H9 (cell line): ENCODE measurements at regions not wholly inside any gene's neighbourhood (a gene's known extent, or its start where the extent isn't known, plus 50 kb on each side); places are given as distances from the start of the nearest gene placed in this dataset.

ENCODE experiments used
- DNase-seq: peaks from one replicate; pipeline ENCODE4 v3.0.0-alpha.2; 2017
- H2AFZ ChIP-seq: one replicate; pipeline ENCODE4 v1.6.1; 2013; ENCODE audit warnings: mild to moderate bottlenecking, low read length, control low read depth, moderate library complexity
- H2AK5ac ChIP-seq: 2 replicates; pipeline ENCODE4 v1.6.1; 2013; ENCODE audit warnings: low read length, control low read depth, mixed read lengths; ENCODE audit not compliant: insufficient read length
- H2BK120ac ChIP-seq: one replicate; pipeline ENCODE4 v1.6.1; 2013; ENCODE audit warnings: low read depth, mild to moderate bottlenecking, low read length, control low read depth, inconsistent platforms; ENCODE audit not compliant: poor library complexity, severe bottlenecking
- H2BK12ac ChIP-seq: 2 replicates; pipeline ENCODE4 v1.6.1; 2013; ENCODE audit warnings: low read length, control low read depth, mixed read lengths, low read depth; ENCODE audit not compliant: insufficient read length
- H2BK15ac ChIP-seq: 2 replicates; pipeline ENCODE4 v1.6.1; 2013; ENCODE audit warnings: low read depth, low read length, control low read depth
- H2BK20ac ChIP-seq: one replicate; pipeline ENCODE4 v1.6.1; 2013; ENCODE audit warnings: low read depth, mild to moderate bottlenecking, low read length, control low read depth, inconsistent platforms; ENCODE audit not compliant: poor library complexity, severe bottlenecking
- H2BK5ac ChIP-seq: 2 replicates; pipeline ENCODE4 v1.6.1; 2013; ENCODE audit warnings: low read length, control low read depth, mixed read lengths; ENCODE audit not compliant: insufficient read length
- H3K14ac ChIP-seq: 2 replicates; pipeline ENCODE4 v1.6.1; 2013; ENCODE audit warnings: low read length, control low read depth; ENCODE audit not compliant: insufficient read depth
- H3K18ac ChIP-seq: 2 replicates; pipeline ENCODE4 v1.6.1; 2013; ENCODE audit warnings: low read depth, mild to moderate bottlenecking, mixed read lengths, low read length, control low read depth; ENCODE audit not compliant: insufficient read length
- H3K23ac ChIP-seq: 2 replicates; pipeline ENCODE4 v1.6.1; 2013; ENCODE audit warnings: low read length, control low read depth, mixed read lengths, low read depth; ENCODE audit not compliant: insufficient read length
- H3K23me2 ChIP-seq: 2 replicates; pipeline ENCODE4 v1.6.1; 2013; ENCODE audit warnings: low read depth, mild to moderate bottlenecking, mixed read lengths, low read length, control low read depth; ENCODE audit not compliant: insufficient read length, poor library complexity, severe bottlenecking
- H3K27ac ChIP-seq: 2 replicates; pipeline ENCODE4 v1.5.1; 2013; ENCODE audit warnings: low read length, control low read depth, mixed read lengths, low read depth; ENCODE audit not compliant: insufficient read length
- H3K27me3 ChIP-seq: 2 replicates; pipeline ENCODE4 v1.6.1; 2013; ENCODE audit warnings: low read length, control low read depth, inconsistent platforms; ENCODE audit not compliant: insufficient read depth
- H3K4ac ChIP-seq: 2 replicates; pipeline ENCODE4 v1.6.1; 2013; ENCODE audit warnings: low read depth, mild to moderate bottlenecking, control low read depth, inconsistent platforms, low read length, moderate library complexity
- H3K4me1 ChIP-seq: 2 replicates; pipeline ENCODE4 v1.6.1; 2013; ENCODE audit warnings: low read length, control low read depth, inconsistent platforms; ENCODE audit not compliant: insufficient read depth
- H3K4me2 ChIP-seq: 2 replicates; pipeline ENCODE4 v1.6.1; 2013; ENCODE audit warnings: low read length, control low read depth, mixed read lengths; ENCODE audit not compliant: insufficient read length, insufficient read depth
- H3K56ac ChIP-seq: 2 replicates; pipeline ENCODE4 v1.6.1; 2013; ENCODE audit warnings: low read depth, mild to moderate bottlenecking, mixed read lengths, low read length, control low read depth; ENCODE audit not compliant: insufficient read length
- H3K79me1 ChIP-seq: 2 replicates; pipeline ENCODE4 v1.6.1; 2013; ENCODE audit warnings: low read depth, mild to moderate bottlenecking, moderate library complexity, low read length, control low read depth, inconsistent platforms; ENCODE audit not compliant: insufficient read depth, poor library complexity, severe bottlenecking
- H3K79me2 ChIP-seq: 2 replicates; pipeline ENCODE4 v1.6.1; 2013; ENCODE audit warnings: low read length, control low read depth, inconsistent platforms; ENCODE audit not compliant: insufficient read depth
- H3K9ac ChIP-seq: 2 replicates; pipeline ENCODE4 v1.6.1; 2013; ENCODE audit warnings: low read length, control low read depth, mixed read lengths; ENCODE audit not compliant: insufficient read length; ENCODE audit errors: extremely low read depth
- H3K9me3 ChIP-seq: one replicate; pipeline ENCODE4 v1.6.1; 2013; ENCODE audit warnings: low read depth, low read length, inconsistent platforms; ENCODE audit not compliant: control insufficient read depth
- H3T11ph ChIP-seq: one replicate; pipeline ENCODE4 v1.6.1; 2013; ENCODE audit warnings: mild to moderate bottlenecking, low read length, control low read depth, inconsistent platforms
- H4K20me1 ChIP-seq: one replicate; pipeline ENCODE4 v1.6.1; 2013; ENCODE audit not compliant: control insufficient read depth, insufficient read length, insufficient read depth
- H4K5ac ChIP-seq: 2 replicates; pipeline ENCODE4 v1.6.1; 2013; ENCODE audit warnings: low read depth, mild to moderate bottlenecking, mixed read lengths, low read length, control low read depth; ENCODE audit not compliant: insufficient read length
- H4K8ac ChIP-seq: replicated peaks from 2 replicates; pipeline ENCODE4 v1.6.1; 2013; ENCODE audit warnings: low read length, control low read depth, mixed read lengths, low read depth; ENCODE audit not compliant: insufficient read length
- H4K91ac ChIP-seq: 2 replicates; pipeline ENCODE4 v1.6.1; 2013; ENCODE audit warnings: low read depth, mild to moderate bottlenecking, moderate library complexity, mixed read lengths, low read length, control low read depth; ENCODE audit not compliant: insufficient read length
- H3K27ac Mint-ChIP-seq, 3 experiments: 2 replicates in 2 of 3; 3 replicates in 1 of 3; pipeline ENCODE4 v1.8.0; 2020 to 2021; ENCODE audit warnings: mixed read lengths in 3 of 3, mild to moderate bottlenecking in 1 of 3, moderate library complexity in 1 of 3
- H3K27me3 Mint-ChIP-seq: 2 replicates; pipeline ENCODE4 v1.8.0; 2021; ENCODE audit warnings: low read depth, mild to moderate bottlenecking, moderate library complexity, mixed read lengths
- H3K36me3 Mint-ChIP-seq, 3 experiments: 2 replicates in 2 of 3; 3 replicates in 1 of 3; pipeline ENCODE4 v1.8.0; 2020 to 2021; ENCODE audit warnings: low read depth in 3 of 3, mixed read lengths in 3 of 3; ENCODE audit not compliant: insufficient read depth in 1 of 3
- H3K4me1 Mint-ChIP-seq, 2 experiments: 2 replicates each; pipeline ENCODE4 v1.8.0; 2020; ENCODE audit warnings: mixed read lengths in 2 of 2
- H3K4me3 Mint-ChIP-seq, 2 experiments: 2 replicates in 1 of 2; 3 replicates in 1 of 2; pipeline ENCODE4 v1.8.0; 2020 to 2021; ENCODE audit warnings: mild to moderate bottlenecking in 2 of 2, mixed read lengths in 2 of 2, moderate library complexity in 1 of 2
- H3K9me3 Mint-ChIP-seq, 2 experiments: 2 replicates in 1 of 2; 3 replicates in 1 of 2; pipeline ENCODE4 v1.8.0; 2020; ENCODE audit warnings: mild to moderate bottlenecking in 2 of 2, mixed read lengths in 2 of 2, moderate library complexity in 1 of 2
- CTCF ChIP-seq: fragments of 200-600 bp; sonication (generic); conservative IDR thresholded peaks from 3 replicates; pipeline ENCODE4 v1.8.0; 2021; ENCODE audit warnings: antibody characterized with exemption, mild to moderate bottlenecking
- WGBS: extraction: QIAGEN DNeasy Blood & Tissue Kit; methylation state at CpG from one replicate; pipeline ENCODE4 v1.1.7; 2013; ENCODE audit warnings: missing lambda C conversion rate, low lambda C conversion rate, mixed read lengths; ENCODE audit not compliant: insufficient read length; ENCODE audit errors: extremely low coverage; 5-methylcytosine and 5-hydroxymethylcytosine counted together

- TF ChIP-seq CTCF: no peak
- H4K5ac ChIP-seq: no peak overlapping the region
- no peak overlapping the region for H2BK20ac ChIP-seq
- H3K9me3 ChIP-seq: no peaks in the 10 kb centered on the region
- no peak for DNase-seq
- H4K8ac ChIP-seq: no peak overlapping the region
- H4K20me1 ChIP-seq: no peaks in the 10 kb centered on the region
- H3K4me1 ChIP-seq: peaks cover 3% of the 10 kb centered on the region; the same call in 1 of the 2 replicates
- no peak overlapping the region for H2AK5ac ChIP-seq
- no peak overlapping the region for H3K4me3 Mint-ChIP-seq
- H3K27ac ChIP-seq: no peak overlapping the region
- WGBS: no CpG with 5 or more reads among the region's 6 CpGs
- H3K23me2 ChIP-seq: no peaks in the 10 kb centered on the region
- no peaks in the 10 kb centered on the region for H3K27me3 ChIP-seq
- no peak overlapping the region for H3K14ac ChIP-seq
- no peak overlapping the region for H4K91ac ChIP-seq
- no peak overlapping the region for H3K4ac ChIP-seq
- no peaks in the 10 kb centered on the region for H3K79me1 ChIP-seq
- no peak overlapping the region for H3K9ac ChIP-seq
- no peaks in the 10 kb centered on the region for H3K27me3 Mint-ChIP-seq
- H2BK120ac ChIP-seq: no peak overlapping the region
- no peaks in the 10 kb centered on the region for H3K36me3 Mint-ChIP-seq
- no peak overlapping the region for H3K56ac ChIP-seq
- H3K4me1 Mint-ChIP-seq: peaks cover 21 to 25% of the 10 kb centered on the region in 2 experiments
- H2BK15ac ChIP-seq: no peak overlapping the region
- H2BK5ac ChIP-seq: no peak overlapping the region
- H3T11ph ChIP-seq: peak overlapping the region; percentile 67
- no peak overlapping the region for H3K27ac Mint-ChIP-seq
- no peak overlapping the region for H2AFZ ChIP-seq
- no peak overlapping the region for H3K4me2 ChIP-seq
- no peak overlapping the region for H3K23ac ChIP-seq
- H3K79me2 ChIP-seq: no peaks in the 10 kb centered on the region
- H2BK12ac ChIP-seq: no peak overlapping the region
- no peaks in the 10 kb centered on the region for H3K9me3 Mint-ChIP-seq
- H3K18ac ChIP-seq: no peak overlapping the region
Observed at GRCh38 chr5:167168971-167169370, 1122.5 kb upstream of the WWC1 start.
